ENCODE measurements at regions not wholly inside any gene's neighbourhood (a gene's known extent, or its start where the extent isn't known, plus 50 kb on each side); places are given as distances from the start of the nearest gene placed in this dataset.

GRCh38 chr2:167790781-167791450 is 456.5 kb downstream of the STK39 start:
- H3K4me1 ChIP-seq (ENCODE audit: insufficient read depth) = no peaks in the 10 kb centered on the region
- no peak overlapping the region for H3K4me3 ChIP-seq
- WGBS, 3 donors = 94 to 97% (median 95%) methylated on average over 4 of the region's 4 CpGs
- H3K9me3 ChIP-seq = no peaks in the 10 kb centered on the region
- TF ChIP-seq, protein P1, sequence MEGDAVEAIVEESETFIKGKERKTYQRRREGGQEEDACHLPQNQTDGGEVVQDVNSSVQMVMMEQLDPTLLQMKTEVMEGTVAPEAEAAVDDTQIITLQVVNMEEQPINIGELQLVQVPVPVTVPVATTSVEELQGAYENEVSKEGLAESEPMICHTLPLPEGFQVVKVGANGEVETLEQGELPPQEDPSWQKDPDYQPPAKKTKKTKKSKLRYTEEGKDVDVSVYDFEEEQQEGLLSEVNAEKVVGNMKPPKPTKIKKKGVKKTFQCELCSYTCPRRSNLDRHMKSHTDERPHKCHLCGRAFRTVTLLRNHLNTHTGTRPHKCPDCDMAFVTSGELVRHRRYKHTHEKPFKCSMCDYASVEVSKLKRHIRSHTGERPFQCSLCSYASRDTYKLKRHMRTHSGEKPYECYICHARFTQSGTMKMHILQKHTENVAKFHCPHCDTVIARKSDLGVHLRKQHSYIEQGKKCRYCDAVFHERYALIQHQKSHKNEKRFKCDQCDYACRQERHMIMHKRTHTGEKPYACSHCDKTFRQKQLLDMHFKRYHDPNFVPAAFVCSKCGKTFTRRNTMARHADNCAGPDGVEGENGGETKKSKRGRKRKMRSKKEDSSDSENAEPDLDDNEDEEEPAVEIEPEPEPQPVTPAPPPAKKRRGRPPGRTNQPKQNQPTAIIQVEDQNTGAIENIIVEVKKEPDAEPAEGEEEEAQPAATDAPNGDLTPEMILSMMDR (IDR thresholded peaks at IDR 0.05) = no peak
- TF ChIP-seq EP300 (IDR thresholded peaks at IDR 0.05) (no peak), POLR2A (IDR thresholded peaks at IDR 0.05) (no peak)
- H3K27me3 ChIP-seq = no peaks in the 10 kb centered on the region
- no peak overlapping the region for H3K27ac ChIP-seq
- intact Hi-C loops (cut with DNase I) = no loop called here
- no peaks in the 10 kb centered on the region for H3K36me3 ChIP-seq
- DNase-seq = no peak

DNA sequence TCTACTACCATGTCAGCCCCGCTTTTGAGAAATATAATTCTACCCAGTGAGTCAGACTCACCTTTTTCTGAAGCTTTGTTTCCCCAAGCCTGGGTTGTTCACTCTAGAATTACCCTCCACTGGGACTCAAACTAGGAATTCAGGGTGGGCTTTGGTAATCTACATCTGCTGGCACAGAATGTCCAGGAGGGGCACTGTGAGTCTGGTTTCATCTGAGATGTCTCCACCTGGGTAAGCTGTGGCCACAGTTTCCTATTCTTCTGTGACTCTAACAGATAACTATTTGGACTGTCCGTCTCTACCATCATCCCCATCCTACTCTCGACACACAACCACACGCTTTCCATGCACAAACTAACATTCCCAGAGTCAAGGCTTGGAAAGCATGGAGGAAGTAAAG is 457.2 kb downstream of the STK39 start:
- 94 to 99% (median 95%) methylated on average over 4 of the region's 4 CpGs for WGBS, 3 donors
- TF ChIP-seq POLR2A (IDR thresholded peaks at IDR 0.05) = no peak
- TF ChIP-seq EP300 (IDR thresholded peaks at IDR 0.05) = no peak
- TF ChIP-seq, protein P1 (IDR thresholded peaks at IDR 0.05) = no peak
- H3K36me3 ChIP-seq = no peaks in the 10 kb centered on the region
- H3K4me3 ChIP-seq = no peak overlapping the region
- intact Hi-C loops (cut with DNase I) = no loop called here
- H3K4me1 ChIP-seq (ENCODE audit: insufficient read depth) = no peaks in the 10 kb centered on the region
- H3K27me3 ChIP-seq = no peaks in the 10 kb centered on the region
- H3K27ac ChIP-seq = no peak overlapping the region
- DNase-seq = no peak
- no peaks in the 10 kb centered on the region for H3K9me3 ChIP-seq

DNA sequence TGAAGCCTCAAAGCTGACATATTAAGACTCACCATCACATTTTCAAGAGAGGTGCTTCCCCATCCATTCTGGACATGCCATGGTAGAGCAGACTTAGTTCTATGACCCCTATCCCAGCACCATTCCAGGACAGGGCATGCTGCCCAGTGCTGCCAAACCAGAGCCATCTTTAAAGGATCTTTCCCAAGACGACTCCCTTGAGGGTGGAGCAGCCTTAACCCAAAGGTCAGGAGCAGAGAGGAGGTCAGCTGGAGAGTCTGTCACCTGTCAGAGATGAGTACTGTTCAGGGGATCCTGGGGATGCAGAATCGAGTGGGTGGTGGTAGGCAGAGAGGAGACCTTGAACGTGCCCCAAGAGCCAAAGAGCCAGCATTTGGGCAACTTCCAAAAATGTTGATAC is 459.8 kb downstream of the STK39 start:
- TF ChIP-seq EP300 (IDR thresholded peaks at IDR 0.05) = no peak
- TF ChIP-seq POLR2A (IDR thresholded peaks at IDR 0.05) = no peak
- TF ChIP-seq, protein P1 (IDR thresholded peaks at IDR 0.05) = no peak
- intact Hi-C loops (cut with DNase I) = no loop called here
- no peaks in the 10 kb centered on the region for H3K36me3 ChIP-seq
- H3K27me3 ChIP-seq = no peaks in the 10 kb centered on the region
- DNase-seq = no peak
- H3K4me1 ChIP-seq (ENCODE audit: insufficient read depth) = no peaks in the 10 kb centered on the region
- H3K9me3 ChIP-seq = no peaks in the 10 kb centered on the region
- no peak overlapping the region for H3K4me3 ChIP-seq
- 50 to 76% (median 73%) methylated on average over 3 of the region's 3 CpGs for WGBS, 3 donors
- no peak overlapping the region for H3K27ac ChIP-seq

GRCh38 chr2:167787021-167787420 is 460.4 kb downstream of the STK39 start:
- Histone ChIP-seq H3K27me3 (no peaks in the 10 kb centered on the region), H3K4me1 (ENCODE audit: insufficient read depth) (no peaks in the 10 kb centered on the region), H3K27ac (no peak overlapping the region), H3K36me3 (no peaks in the 10 kb centered on the region), H3K4me3 (no peak overlapping the region), H3K9me3 (no peaks in the 10 kb centered on the region)
- no peak for DNase-seq
- TF ChIP-seq POLR2A (IDR thresholded peaks at IDR 0.05) (no peak), EP300 (IDR thresholded peaks at IDR 0.05) (no peak)
- TF ChIP-seq, protein P1 (IDR thresholded peaks at IDR 0.05) = no peak
- intact Hi-C loops (cut with DNase I) = no loop called here
- whole genome bisulfite sequencing, 3 donors = 68 to 88% (median 79%) methylated on average over 1 of the region's 1 CpG
